DMS153 (cell line): ENCODE measurements at regions not wholly inside any gene's neighbourhood (a gene's known extent, or its start where the extent isn't known, plus 50 kb on each side); places are given as distances from the start of the nearest gene placed in this dataset.

Source experiments
- DNase-seq: peaks from one replicate; lab custom pipeline; 2025; lab: John Stamatoyannopoulos, UW

GRCh38 chr4:129420637-129421036 lies 324.7 kb downstream of the C4orf33 start:
- DNase-seq: no peak

- no peak for DNase-seq
Measured at GRCh38 chr4:129422277-129422676, 326.3 kb downstream of the C4orf33 start.

- DNase-seq: no peak
Measured at GRCh38 chr4:129428454-129428853, 332.5 kb downstream of the C4orf33 start.

- DNase-seq: no peak
Measured at GRCh38 chr4:129429581-129430320, 333.8 kb downstream of the C4orf33 start.

GRCh38 chr4:129437347-129437746 lies 341.4 kb downstream of the C4orf33 start:
- no peak for DNase-seq

- DNase-seq: no peak
Measured at GRCh38 chr4:129438456-129438981, 342.6 kb downstream of the C4orf33 start.

GRCh38 chr4:129446074-129446473 lies 350.1 kb downstream of the C4orf33 start:
- no peak for DNase-seq

- DNase-seq: no peak
Measured at GRCh38 chr4:129453524-129454200, 357.7 kb downstream of the C4orf33 start.

GRCh38 chr4:129455482-129455881 lies 359.5 kb downstream of the C4orf33 start:
- peak; percentile 66 for DNase-seq

GRCh38 chr4:129468624-129469023 lies 372.7 kb downstream of the C4orf33 start:
- DNase-seq: no peak

GRCh38 chr4:129474698-129475097 lies 378.7 kb downstream of the C4orf33 start:
- DNase-seq: no peak

- DNase-seq: no peak
Measured at GRCh38 chr4:129481107-129481506, 385.2 kb downstream of the C4orf33 start.

- no peak for DNase-seq
Measured at GRCh38 chr4:129488427-129488826, 392.5 kb downstream of the C4orf33 start.

- no peak for DNase-seq
Measured at GRCh38 chr4:129490516-129490915, 394.6 kb downstream of the C4orf33 start.

- no peak for DNase-seq
Measured at GRCh38 chr4:129498626-129499025, 402.7 kb downstream of the C4orf33 start.

GRCh38 chr4:129514852-129515251 lies 418.9 kb downstream of the C4orf33 start:
- DNase-seq: no peak

GRCh38 chr4:129515356-129515755 lies 419.4 kb downstream of the C4orf33 start:
- DNase-seq: no peak

- no peak for DNase-seq
Measured at GRCh38 chr4:129526812-129527211, 430.9 kb downstream of the C4orf33 start.

- DNase-seq: no peak
Measured at GRCh38 chr4:129531253-129531652, 435.3 kb downstream of the C4orf33 start.

- DNase-seq: no peak
Measured at GRCh38 chr4:129532573-129532972, 436.6 kb downstream of the C4orf33 start.

GRCh38 chr4:129543299-129543698 lies 447.3 kb downstream of the C4orf33 start:
- DNase-seq: no peak

- peak; percentile 7 for DNase-seq
Measured at GRCh38 chr4:129545599-129546278, 449.8 kb downstream of the C4orf33 start.

- DNase-seq: no peak
Measured at GRCh38 chr4:129546531-129546930, 450.6 kb downstream of the C4orf33 start.
